Esophagus squamous epithelium (tissue), 5 donors: ENCODE measurements at regions not wholly inside any gene's neighbourhood (a gene's known extent, or its start where the extent isn't known, plus 50 kb on each side); places are given as distances from the start of the nearest gene placed in this dataset.

Experiments
- DNase-seq: peaks from one replicate; lab custom pipeline; 2025; lab: John Stamatoyannopoulos, UW
- H3K27ac ChIP-seq, 4 donors: fragments of 200-600 bp; sonication (generic); one replicate each; pipeline ENCODE4 v1.5.1; 2016 to 2019; ENCODE audit warnings: mild to moderate bottlenecking in 1 of 4
- H3K27me3 ChIP-seq, 4 donors: fragments of 200-600 bp; sonication (generic); 1 replicate in 3 of 4; 2 replicates in 1 of 4; pipeline versions ENCODE4 v1.5.1 to v1.6.0; 2017 to 2021; ENCODE audit warnings: antibody characterized with exemption in 1 of 4
- H3K36me3 ChIP-seq, 3 donors: fragments of 200-600 bp; sonication (generic); one replicate each; pipeline ENCODE4 v1.5.1; 2016 to 2019
- H3K4me1 ChIP-seq, 3 donors: fragments of 200-600 bp; sonication (generic); one replicate each; pipeline ENCODE4 v1.5.1; 2017 to 2019
- H3K4me3 ChIP-seq, 4 donors: fragments of 200-600 bp; sonication (generic); 1 replicate in 3 of 4; 2 replicates in 1 of 4; pipeline ENCODE4 v1.5.1; 2016 to 2019; ENCODE audit warnings: mild to moderate bottlenecking in 2 of 4, moderate library complexity in 1 of 4
- H3K9me3 ChIP-seq, 3 donors: fragments of 200-600 bp; sonication (generic); one replicate each; pipeline ENCODE4 v1.5.1; 2016 to 2019
- CTCF ChIP-seq, 6 experiments: fragments of 450-650 bp in 4 of 6; fragments of 200-600 bp in 2 of 6; sonication (generic) in 2 of 6; IDR thresholded peaks; one replicate each; pipeline ENCODE4 v1.5.1; 2016 to 2019; ENCODE audit warnings: antibody characterized with exemption in 6 of 6, mild to moderate bottlenecking in 4 of 6, moderate library complexity in 4 of 6
- POLR2A ChIP-seq, 4 donors: fragments of 450-650 bp; IDR thresholded peaks; one replicate each; pipeline ENCODE4 v1.6.1; 2017; ENCODE audit warnings: antibody characterized with exemption in 4 of 4, mild to moderate bottlenecking in 4 of 4, moderate library complexity in 3 of 4
- WGBS, 2 donors: methylation state at CpG; one replicate each; pipeline ENCODE4 v1.1.5; 2018; 5-methylcytosine and 5-hydroxymethylcytosine counted together
- intact Hi-C: fragments of 100-400 bp; cut with DNase I; formaldehyde crosslinking; loops from one replicate; pipeline ENCODE4 v1.15.0; 2022
- donor health status: DM: yes; HTN: yes; CAD: no.

DNA sequence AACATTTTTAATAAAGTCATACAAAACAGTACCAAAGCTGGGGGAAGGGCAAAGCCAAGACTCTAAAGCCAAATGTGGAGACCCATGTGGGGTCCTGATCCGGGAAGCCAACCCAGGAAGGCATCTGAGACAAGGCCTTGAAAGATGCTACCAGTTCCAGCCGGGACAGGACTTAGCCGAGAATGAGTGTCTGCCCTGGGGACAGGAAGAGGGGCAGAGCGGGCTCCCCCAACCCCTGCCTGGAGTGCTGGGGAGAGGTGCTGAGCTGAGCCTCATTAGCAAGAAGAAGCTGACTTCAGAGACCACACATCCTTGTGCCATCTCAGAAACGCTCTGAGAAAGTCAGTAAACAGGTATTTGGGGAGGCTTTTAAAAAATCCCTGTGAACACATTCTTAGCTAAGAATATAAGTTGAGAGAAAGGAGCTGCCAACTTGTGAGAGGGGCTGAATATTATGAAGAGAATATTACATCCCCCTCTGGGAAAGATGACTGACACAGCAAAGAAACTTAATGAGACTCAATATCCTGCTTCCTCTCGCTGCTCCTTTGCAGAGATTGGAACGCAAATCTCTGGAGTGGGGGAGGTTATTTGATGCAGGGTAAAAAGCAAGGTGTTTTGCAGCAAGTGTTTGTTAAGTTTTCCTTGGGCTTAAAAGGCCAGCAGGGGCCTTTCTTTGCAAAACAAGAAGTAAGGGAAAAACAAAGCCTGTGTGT, 103.3 kb upstream of the KCND3 start:
- H3K9me3 ChIP-seq, result no peaks in the 10 kb centered on the region
- TF ChIP-seq CTCF (IDR thresholded peaks at IDR 0.05) (no peak), POLR2A (IDR thresholded peaks at IDR 0.05) (no peak)
- intact Hi-C loops, result no loop called here
- H3K27ac ChIP-seq, result no peak overlapping the region
- no peaks in the 10 kb centered on the region for H3K36me3 ChIP-seq
- H3K4me3 ChIP-seq, result no peak overlapping the region
- 29 to 34% methylated on average over 7 of the region's 7 CpGs for WGBS, 2 donors
- no peaks in the 10 kb centered on the region for H3K4me1 ChIP-seq
- peaks cover 0 to 8% (median 0%) of the 10 kb centered on the region in 4 donors for H3K27me3 ChIP-seq
- no peak for DNase-seq

DNA sequence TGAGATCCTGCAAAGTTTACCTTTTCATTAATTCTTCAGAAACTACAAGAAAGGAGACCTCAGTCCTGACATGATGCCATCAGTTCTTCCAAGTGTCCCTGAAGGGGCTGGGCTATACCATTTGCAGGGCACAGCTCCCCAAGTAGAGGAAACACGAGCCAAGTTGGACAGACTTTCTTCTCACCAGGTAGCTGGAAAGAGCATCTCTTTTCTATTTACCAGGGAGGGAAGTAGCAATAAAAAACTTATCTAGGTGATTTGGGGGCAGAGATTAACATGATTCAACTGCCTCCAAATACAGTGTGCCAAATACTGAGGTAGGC, 103.9 kb upstream of the KCND3 start:
- no peak overlapping the region for H3K4me3 ChIP-seq
- DNase-seq, result no peak
- H3K36me3 ChIP-seq, result no peaks in the 10 kb centered on the region
- H3K4me1 ChIP-seq, result no peaks in the 10 kb centered on the region
- TF ChIP-seq CTCF (IDR thresholded peaks at IDR 0.05), result no peak
- TF ChIP-seq POLR2A (IDR thresholded peaks at IDR 0.05), result no peak
- WGBS, 2 donors, result 25 to 63% methylated on average over 1 of the region's 1 CpG
- H3K9me3 ChIP-seq, result no peaks in the 10 kb centered on the region
- H3K27me3 ChIP-seq, result peaks cover 0 to 8% (median 0%) of the 10 kb centered on the region in 4 donors
- no peak overlapping the region for H3K27ac ChIP-seq
- intact Hi-C loops, result no loop called here

GRCh38 chr1:112099979-112100378, 110.5 kb upstream of the KCND3 start:
- intact Hi-C loops, result no loop called here
- no peaks in the 10 kb centered on the region for H3K4me1 ChIP-seq
- H3K4me3 ChIP-seq, result no peak overlapping the region
- TF ChIP-seq POLR2A (IDR thresholded peaks at IDR 0.05) (no peak), CTCF (IDR thresholded peaks at IDR 0.05) (no peak)
- no peak for DNase-seq
- H3K36me3 ChIP-seq, result no peaks in the 10 kb centered on the region
- H3K9me3 ChIP-seq, result no peaks in the 10 kb centered on the region
- H3K27ac ChIP-seq, result no peak overlapping the region
- H3K27me3 ChIP-seq, result no peaks in the 10 kb centered on the region
- 54 to 72% methylated on average over 2 of the region's 2 CpGs for WGBS, 2 donors

- H3K4me3 ChIP-seq, result no peak overlapping the region
- no peaks in the 10 kb centered on the region for H3K27me3 ChIP-seq
- intact Hi-C loops, result no loop called here
- no peaks in the 10 kb centered on the region for H3K36me3 ChIP-seq
- no peak for DNase-seq
- H3K4me1 ChIP-seq, result peaks cover 0 to 10% (median 0%) of the 10 kb centered on the region in 3 donors
- WGBS, 2 donors, result 76 to 77% methylated on average over 1 of the region's 1 CpG
- no peak overlapping the region for H3K27ac ChIP-seq
- no peaks in the 10 kb centered on the region for H3K9me3 ChIP-seq
- TF ChIP-seq CTCF (IDR thresholded peaks at IDR 0.05), result no peak
- no peak for TF ChIP-seq POLR2A (IDR thresholded peaks at IDR 0.05)
Measured at GRCh38 chr1:112105557-112105956, 116.1 kb upstream of the KCND3 start.

GRCh38 chr1:112110031-112110430, 120.6 kb upstream of the KCND3 start:
- Histone ChIP-seq H3K9me3 (no peaks in the 10 kb centered on the region), H3K27me3 (no peaks in the 10 kb centered on the region), H3K36me3 (no peaks in the 10 kb centered on the region), H3K4me3 (no peak overlapping the region), H3K4me1 (peaks cover 0 to 21% (median 0%) of the 10 kb centered on the region in 3 donors), H3K27ac (no peak overlapping the region)
- WGBS, 2 donors, result 16 to 26% methylated on average over 3 of the region's 3 CpGs
- DNase-seq, result no peak
- TF ChIP-seq CTCF (IDR thresholded peaks at IDR 0.05) (no peak), POLR2A (IDR thresholded peaks at IDR 0.05) (no peak)
- intact Hi-C loops, result no loop called here
